ENCODE measurements at regions not wholly inside any gene's neighbourhood (a gene's known extent, or its start where the extent isn't known, plus 50 kb on each side); places are given as distances from the start of the nearest gene placed in this dataset.

- Histone ChIP-seq H3K27ac (ENCODE audit: low read depth, low read length) (no peak overlapping the region), H3K4me3 (ENCODE audit: low read length) (no peak overlapping the region), H3K9me3 (ENCODE audit: control insufficient read depth, low read length) (no peaks in the 10 kb centered on the region), H3K36me3 (ENCODE audit: control insufficient read depth, insufficient read depth, low read length) (no peaks in the 10 kb centered on the region), H3K4me1 (ENCODE audit: control insufficient read depth, insufficient read depth, low read length) (peaks cover 10% of the 10 kb centered on the region), H3K9ac (ENCODE audit: extremely low read depth, low read length, poor library complexity, severe bottlenecking) (no peak overlapping the region), H3K27me3 (ENCODE audit: control insufficient read depth, insufficient read depth, low read length, poor library complexity, severe bottlenecking) (peaks cover 18% of the 10 kb centered on the region)
- 29 to 38% methylated on average over 3 of the region's 3 CpGs for WGBS, 2 experiments (ENCODE audit: insufficient coverage in 1 of 2, insufficient read length in 1 of 2)
- peak; percentile 95 for TF ChIP-seq CTCF (conservative IDR thresholded peaks at IDR 0.05)
- Mint-ChIP-seq H3K4me3 (no peak overlapping the region), H3K4me1 (peaks cover 18% of the 10 kb centered on the region), H3K9me3 (no peaks in the 10 kb centered on the region), H3K27ac (no peak overlapping the region), H3K36me3 (ENCODE audit: low read depth) (no peaks in the 10 kb centered on the region), H3K27me3 (ENCODE audit: insufficient read depth) (peaks cover 34% of the 10 kb centered on the region)
- DNase-seq = peak; percentile 92
These were observed 218.3 kb upstream of the GLRA1 start for GRCh38 chr5:152142840-152143469.

- no peaks in the 10 kb centered on the region for H3K36me3 Mint-ChIP-seq (ENCODE audit: low read depth)
- peaks cover 8% of the 10 kb centered on the region for H3K4me1 Mint-ChIP-seq
- Histone ChIP-seq H3K36me3 (ENCODE audit: control insufficient read depth, insufficient read depth, low read length) (no peaks in the 10 kb centered on the region), H3K9ac (ENCODE audit: extremely low read depth, low read length, poor library complexity, severe bottlenecking) (no peak overlapping the region), H3K27me3 (ENCODE audit: control insufficient read depth, insufficient read depth, low read length, poor library complexity, severe bottlenecking) (peaks cover 22% of the 10 kb centered on the region), H3K4me3 (ENCODE audit: low read length) (no peak overlapping the region), H3K4me1 (ENCODE audit: control insufficient read depth, insufficient read depth, low read length) (peaks cover 5% of the 10 kb centered on the region), H3K9me3 (ENCODE audit: control insufficient read depth, low read length) (no peaks in the 10 kb centered on the region), H3K27ac (ENCODE audit: low read depth, low read length) (no peak overlapping the region)
- no peaks in the 10 kb centered on the region for H3K9me3 Mint-ChIP-seq
- no peak overlapping the region for H3K4me3 Mint-ChIP-seq
- H3K27ac Mint-ChIP-seq = no peak overlapping the region
- WGBS, 2 experiments (ENCODE audit: insufficient coverage in 1 of 2, insufficient read length in 1 of 2) = 100% methylated on average over 1 of the region's 1 CpG; no CpG with 5 or more reads in 1 of the 2 experiments
- DNase-seq = no peak
- peaks cover 36% of the 10 kb centered on the region for H3K27me3 Mint-ChIP-seq (ENCODE audit: insufficient read depth)
- no peak for TF ChIP-seq CTCF (conservative IDR thresholded peaks at IDR 0.05)
These were observed 215.7 kb upstream of the GLRA1 start for GRCh38 chr5:152140347-152140746.

GRCh38 chr5:152137063-152137462 lies 212.4 kb upstream of the GLRA1 start:
- Histone ChIP-seq H3K36me3 (ENCODE audit: control insufficient read depth, insufficient read depth, low read length) (no peaks in the 10 kb centered on the region), H3K27ac (ENCODE audit: low read depth, low read length) (no peak overlapping the region), H3K4me1 (ENCODE audit: control insufficient read depth, insufficient read depth, low read length) (no peaks in the 10 kb centered on the region), H3K4me3 (ENCODE audit: low read length) (no peak overlapping the region), H3K9ac (ENCODE audit: extremely low read depth, low read length, poor library complexity, severe bottlenecking) (no peak overlapping the region), H3K27me3 (ENCODE audit: control insufficient read depth, insufficient read depth, low read length, poor library complexity, severe bottlenecking) (peaks cover 22% of the 10 kb centered on the region), H3K9me3 (ENCODE audit: control insufficient read depth, low read length) (no peaks in the 10 kb centered on the region)
- Mint-ChIP-seq H3K27ac (no peak overlapping the region), H3K9me3 (no peaks in the 10 kb centered on the region), H3K36me3 (ENCODE audit: low read depth) (no peaks in the 10 kb centered on the region), H3K4me3 (no peak overlapping the region), H3K4me1 (no peaks in the 10 kb centered on the region), H3K27me3 (ENCODE audit: insufficient read depth) (peaks cover 28% of the 10 kb centered on the region)
- no peak for TF ChIP-seq CTCF (conservative IDR thresholded peaks at IDR 0.05)
- 80 to 89% methylated on average over 1 to 4 of the region's 4 CpGs for WGBS, 2 experiments (ENCODE audit: insufficient coverage in 1 of 2, insufficient read length in 1 of 2)
- DNase-seq = no peak

All from endodermal cell (in vitro differentiated cells).